Esophagus muscularis mucosa (tissue), 4 donors: ENCODE measurements at regions not wholly inside any gene's neighbourhood (a gene's known extent, or its start where the extent isn't known, plus 50 kb on each side); places are given as distances from the start of the nearest gene placed in this dataset.
"Not testable (repeated sequence)": the region's sequence is repeated elsewhere in the genome, so short reads cannot be mapped to it uniquely, and the experiment has no call there.

Source experiments
- DNase-seq: peaks from one replicate; pipeline ENCODE4 v3.0.0-alpha.2; 2017; ENCODE audit errors: extremely low spot score
- H3K27ac ChIP-seq, 4 donors: fragments of 200-600 bp; sonication (generic); replicated peaks in 1 of 4; 1 replicate in 3 of 4; 2 replicates in 1 of 4; pipeline ENCODE4 v1.5.1; 2016 to 2019; ENCODE audit warnings: mild to moderate bottlenecking in 1 of 4
- H3K27me3 ChIP-seq, 4 donors: fragments of 200-600 bp; sonication (generic); one replicate each; pipeline versions ENCODE4 v1.5.1 to v1.6.0; 2016 to 2019
- H3K36me3 ChIP-seq, 4 donors: fragments of 200-600 bp; sonication (generic); one replicate each; pipeline ENCODE4 v1.5.1; 2016 to 2019
- H3K4me1 ChIP-seq, 4 donors: fragments of 200-600 bp; sonication (generic); one replicate each; pipeline ENCODE4 v1.5.1; 2016 to 2019
- H3K4me3 ChIP-seq, 4 donors: fragments of 200-600 bp; sonication (generic); 1 replicate in 2 of 4; 2 replicates in 2 of 4; pipeline ENCODE4 v1.5.1; 2016 to 2019; ENCODE audit warnings: mild to moderate bottlenecking in 4 of 4, moderate library complexity in 1 of 4
- H3K9me3 ChIP-seq, 4 donors: fragments of 200-600 bp; sonication (generic); 1 replicate in 3 of 4; 2 replicates in 1 of 4; pipeline ENCODE4 v1.5.1; 2016 to 2019
- CTCF ChIP-seq, 3 experiments: fragments of 200-600 bp in 2 of 3; fragments of 450-650 bp in 1 of 3; sonication (generic) in 2 of 3; IDR thresholded peaks; one replicate each; pipeline ENCODE4 v1.5.1; 2017 to 2019; ENCODE audit warnings: antibody characterized with exemption in 3 of 3, mild to moderate bottlenecking in 2 of 3, moderate library complexity in 1 of 3
- EP300 ChIP-seq: sonication (generic); formaldehyde crosslinking; IDR thresholded peaks from one replicate; pipeline ENCODE4 v1.6.1; 2017; ENCODE audit warnings: antibody characterized with exemption
- POLR2A ChIP-seq: fragments of 450-650 bp; IDR thresholded peaks from one replicate; pipeline ENCODE4 v1.6.1; 2017; ENCODE audit warnings: antibody characterized with exemption, moderate library complexity, mild to moderate bottlenecking, low read depth
- POLR2AphosphoS5 ChIP-seq, 2 donors: sonication (generic); formaldehyde crosslinking; IDR thresholded peaks; one replicate each; pipeline ENCODE4 v1.6.1; 2017; ENCODE audit warnings: antibody characterized with exemption in 2 of 2
- WGBS: methylation state at CpG from one replicate; pipeline ENCODE4 v1.1.5; 2018; 5-methylcytosine and 5-hydroxymethylcytosine counted together
- intact Hi-C: fragments of 100-400 bp; cut with DNase I; formaldehyde crosslinking; loops from one replicate; pipeline ENCODE4 v1.15.1; 2023

- Histone ChIP-seq H3K4me3 (no peak overlapping the region), H3K4me1 (peaks cover 8 to 27% (median 21%) of the 10 kb centered on the region in 4 donors), H3K9me3 (no peaks in the 10 kb centered on the region), H3K36me3 (peaks cover 0 to 18% (median 4%) of the 10 kb centered on the region in 4 donors), H3K27ac (no peak overlapping the region), H3K27me3 (no peaks in the 10 kb centered on the region)
- no peak for TF ChIP-seq EP300
- TF ChIP-seq CTCF (IDR thresholded peaks at IDR 0.05): no peak
- TF ChIP-seq POLR2AphosphoS5 (IDR thresholded peaks at IDR 0.05): no peak
- no peak for TF ChIP-seq POLR2A
- DNase-seq: no peak
- 93% methylated on average over 7 of the region's 14 CpGs for WGBS
- intact Hi-C loops: loop anchor here (10.0 kb wide), 1 partner anchor 108 kb away; no protein-coding TSS in a partner anchor
Observed at GRCh38 chr16:29116980-29117379, 132.1 kb downstream of the LAT start.

GRCh38 chr16:29116207-29116606 is 131.4 kb downstream of the LAT start:
- not testable (repeated sequence) for H3K27me3 ChIP-seq, DNase-seq, H3K9me3 ChIP-seq, H3K4me3 ChIP-seq
- 82% methylated on average over 12 of the region's 12 CpGs for WGBS
- intact Hi-C loops: loop anchor here (10.0 kb wide), 1 partner anchor 109 kb away; no protein-coding TSS in a partner anchor
- H3K27ac ChIP-seq: peak overlapping the region; percentile 40 to 72 (median 59)
- peaks cover 0 to 18% (median 4%) of the 10 kb centered on the region in 4 donors for H3K36me3 ChIP-seq
- peaks cover 8 to 27% (median 21%) of the 10 kb centered on the region in 4 donors for H3K4me1 ChIP-seq

GRCh38 chr16:29115802-29116141 is 130.9 kb downstream of the LAT start:
- 13% methylated on average over 3 of the region's 3 CpGs for WGBS
- peak overlapping the region in 1 of 4 donors; percentile 6 for H3K4me3 ChIP-seq
- H3K9me3 ChIP-seq, DNase-seq, H3K27me3 ChIP-seq: not testable (repeated sequence)
- H3K27ac ChIP-seq: peak overlapping the region; percentile 40 to 72 (median 59)
- peaks cover 0 to 18% (median 4%) of the 10 kb centered on the region in 4 donors for H3K36me3 ChIP-seq
- intact Hi-C loops: loop anchor here (10.0 kb wide), 1 partner anchor 109 kb away; no protein-coding TSS in a partner anchor
- peaks cover 8 to 27% (median 21%) of the 10 kb centered on the region in 4 donors for H3K4me1 ChIP-seq

- not testable (repeated sequence) for DNase-seq, H3K9me3 ChIP-seq, H3K27me3 ChIP-seq
- 28% methylated on average over 24 of the region's 26 CpGs for WGBS
- peak overlapping the region; percentile 40 to 72 (median 59) for H3K27ac ChIP-seq
- intact Hi-C loops: loop anchor here (10.0 kb wide), 1 partner anchor 110 kb away; no protein-coding TSS in a partner anchor
- peaks cover 0 to 24% (median 4%) of the 10 kb centered on the region in 4 donors for H3K36me3 ChIP-seq
- peak overlapping the region in 1 of 4 donors; percentile 6 for H3K4me3 ChIP-seq
- H3K4me1 ChIP-seq: peaks cover 8 to 27% (median 21%) of the 10 kb centered on the region in 4 donors
- TF ChIP-seq CTCF (IDR thresholded peaks at IDR 0.05) (peak; percentile 65 to 67 (median 65)), POLR2AphosphoS5 (IDR thresholded peaks at IDR 0.05) (peak; percentile 4 to 41)
Observed at GRCh38 chr16:29114989-29115801, 130.3 kb downstream of the LAT start.

GRCh38 chr16:29114574-29114973 is 129.7 kb downstream of the LAT start:
- Histone ChIP-seq H3K9me3 (no peaks in the 10 kb centered on the region), H3K36me3 (peaks cover 0 to 24% (median 4%) of the 10 kb centered on the region in 4 donors), H3K4me1 (peaks cover 8 to 27% (median 21%) of the 10 kb centered on the region in 4 donors), H3K27ac (peak overlapping the region in 3 of 4 donors; percentile 57 to 72 (median 61)), H3K4me3 (no peak overlapping the region), H3K27me3 (no peaks in the 10 kb centered on the region)
- TF ChIP-seq CTCF (IDR thresholded peaks at IDR 0.05): no peak
- TF ChIP-seq EP300: no peak
- TF ChIP-seq POLR2AphosphoS5 (IDR thresholded peaks at IDR 0.05): no peak
- no peak for TF ChIP-seq POLR2A
- intact Hi-C loops: loop anchor here (10.0 kb wide), 1 partner anchor 110 kb away; no protein-coding TSS in a partner anchor
- WGBS: 85% methylated on average over 6 of the region's 6 CpGs
- no peak for DNase-seq

GRCh38 chr16:29113446-29113845 is 128.6 kb downstream of the LAT start:
- H3K9me3 ChIP-seq, H3K27me3 ChIP-seq, H3K4me3 ChIP-seq, DNase-seq, H3K27ac ChIP-seq: not testable (repeated sequence)
- 88% methylated on average over 1 of the region's 1 CpG for WGBS
- peaks cover 8 to 24% (median 21%) of the 10 kb centered on the region in 4 donors for H3K4me1 ChIP-seq
- intact Hi-C loops: loop anchor here (10.0 kb wide), 1 partner anchor 111 kb away; no protein-coding TSS in a partner anchor
- H3K36me3 ChIP-seq: peaks cover 0 to 24% (median 4%) of the 10 kb centered on the region in 4 donors
